ENCODE measurements at regions not wholly inside any gene's neighbourhood (a gene's known extent, or its start where the extent isn't known, plus 50 kb on each side); places are given as distances from the start of the nearest gene placed in this dataset.

GRCh38 chr14:58717211-58717610, 79.4 kb downstream of the DACT1 start:
- TF ChIP-seq POLR2AphosphoS5 (IDR thresholded peaks at IDR 0.05; ENCODE audit: low read depth, low read length): no peak
- no peak for TF ChIP-seq POLR2A (IDR thresholded peaks at IDR 0.05; ENCODE audit: low read depth, low read length)
- no peak for TF ChIP-seq TAF1 (IDR thresholded peaks at IDR 0.05; ENCODE audit: borderline replicate concordance, low read depth, low read length)
